Stimulated activated effector memory CD8-positive, alpha-beta T cell treated with anti-CD3 and anti-CD28 coated beads, Interleukin-12 subunit alpha, Interleukin-12 subunit beta, amount 100 ng/mL, for 72 hours (primary cell): ENCODE measurements at regions not wholly inside any gene's neighbourhood (a gene's known extent, or its start where the extent isn't known, plus 50 kb on each side); places are given as distances from the start of the nearest gene placed in this dataset.

Source experiments
- ATAC-seq: fragments of 150-1000 bp; cut with Tn5 transposase; 2 replicates; pipeline ENCODE4 v1.10.0; 2021
- DNase-seq, 2 donors: peaks; one replicate each; pipeline ENCODE4 v3.0.0; 2021 to 2022; ENCODE audit warnings: low spot score in 2 of 2
- H3K27ac Mint-ChIP-seq: one replicate; pipeline ENCODE4 v1.8.0; 2022; ENCODE audit warnings: mild to moderate bottlenecking, mixed read lengths
- H3K36me3 Mint-ChIP-seq: one replicate; pipeline ENCODE4 v1.8.0; 2022; ENCODE audit warnings: mild to moderate bottlenecking, mixed read lengths
- H3K4me1 Mint-ChIP-seq: one replicate; pipeline ENCODE4 v1.8.0; 2022; ENCODE audit warnings: mixed read lengths
- H3K4me3 Mint-ChIP-seq: one replicate; pipeline ENCODE4 v1.8.0; 2022; ENCODE audit warnings: mild to moderate bottlenecking, mixed read lengths
- H3K9me3 Mint-ChIP-seq: one replicate; pipeline ENCODE4 v1.8.0; 2022; ENCODE audit warnings: mixed read lengths

DNA sequence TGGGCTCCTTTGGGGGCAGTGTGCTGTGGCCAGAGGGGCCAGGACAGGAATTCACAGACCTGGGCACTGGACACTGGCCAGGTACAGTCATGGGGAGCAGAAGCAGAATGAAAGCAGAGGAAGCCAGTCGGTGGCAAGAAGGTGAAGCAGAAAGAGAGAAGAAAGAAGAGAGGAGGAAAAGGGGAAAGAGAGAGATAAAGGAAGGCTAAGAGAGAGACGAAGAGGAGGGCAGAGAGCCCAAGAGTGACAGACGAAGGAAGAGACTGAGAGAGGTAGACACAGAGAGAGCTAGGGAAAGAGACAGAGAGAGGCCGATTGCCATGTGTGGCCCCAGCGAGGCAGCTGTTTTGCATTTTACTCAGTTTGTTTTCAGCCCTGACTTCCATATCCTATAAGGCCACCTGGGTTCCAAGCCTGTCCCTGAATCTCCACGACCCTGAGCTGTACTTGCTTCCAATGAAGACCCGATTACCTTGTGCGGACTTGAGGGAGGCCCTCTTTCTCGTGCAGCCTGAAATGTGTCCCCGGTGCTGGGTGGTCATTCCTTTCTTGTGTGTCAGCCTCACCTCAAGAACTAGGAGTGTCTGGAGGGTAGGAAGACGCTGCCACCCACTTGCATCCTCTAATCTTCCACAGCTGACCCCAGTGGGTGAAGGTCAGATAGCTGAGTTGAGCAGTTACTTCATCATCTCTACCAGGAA, 73.9 kb downstream of the LSM3 start:
- ATAC-seq (no peak), DNase-seq (no peak)
- Mint-ChIP-seq H3K4me3 (no peak overlapping the region), H3K27ac (no peak overlapping the region), H3K4me1 (no peaks in the 10 kb centered on the region), H3K36me3 (no peaks in the 10 kb centered on the region), H3K9me3 (no peaks in the 10 kb centered on the region)

DNA sequence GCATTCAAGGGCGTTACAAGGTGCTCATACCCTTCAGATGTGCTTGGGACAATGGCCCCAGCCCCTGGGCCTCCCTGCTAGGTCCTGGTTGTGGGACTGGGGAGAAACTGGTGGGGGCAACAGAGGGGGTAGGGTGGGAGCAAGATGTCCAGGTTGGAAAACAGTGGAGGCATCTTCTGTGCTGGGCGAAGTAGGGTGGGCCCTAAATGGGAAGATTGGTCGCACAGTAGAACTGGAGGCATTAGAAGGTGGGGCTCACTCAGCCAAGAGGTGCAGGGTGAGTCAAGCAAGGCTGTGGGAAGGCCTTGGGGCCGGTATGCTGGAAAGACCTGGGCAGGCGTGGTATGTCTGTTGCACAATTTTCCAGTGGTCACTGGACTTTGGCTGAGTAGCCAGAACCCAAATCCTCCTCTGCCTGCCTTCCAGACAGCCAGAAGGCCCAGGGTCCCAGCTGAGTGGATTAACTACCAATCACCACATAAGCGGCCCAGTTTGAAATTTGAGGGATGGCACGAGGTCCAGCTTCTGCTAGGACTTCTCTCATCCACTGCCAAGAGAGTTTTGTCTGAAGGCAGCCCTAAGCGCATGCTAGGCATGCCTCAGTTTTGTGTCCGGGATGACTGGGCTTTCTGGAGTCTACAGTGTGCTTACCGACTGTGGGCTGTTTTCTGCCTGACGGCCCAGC, 74.5 kb downstream of the LSM3 start:
- ATAC-seq (no peak), DNase-seq (no peak)
- H3K4me3 Mint-ChIP-seq: no peak overlapping the region
- no peaks in the 10 kb centered on the region for H3K4me1 Mint-ChIP-seq
- H3K27ac Mint-ChIP-seq: no peak overlapping the region
- H3K36me3 Mint-ChIP-seq: no peaks in the 10 kb centered on the region
- no peaks in the 10 kb centered on the region for H3K9me3 Mint-ChIP-seq

- DNase-seq (no peak), ATAC-seq (no peak)
- H3K27ac Mint-ChIP-seq: no peak overlapping the region
- no peaks in the 10 kb centered on the region for H3K4me1 Mint-ChIP-seq
- no peak overlapping the region for H3K4me3 Mint-ChIP-seq
- no peaks in the 10 kb centered on the region for H3K36me3 Mint-ChIP-seq
- H3K9me3 Mint-ChIP-seq: no peaks in the 10 kb centered on the region
Observed at GRCh38 chr3:14253707-14254382, 75.2 kb downstream of the LSM3 start.

GRCh38 chr3:14254812-14255702, 76.4 kb downstream of the LSM3 start:
- no peak for ATAC-seq
- no peak for DNase-seq
- H3K36me3 Mint-ChIP-seq: no peaks in the 10 kb centered on the region
- H3K4me1 Mint-ChIP-seq: no peaks in the 10 kb centered on the region
- no peaks in the 10 kb centered on the region for H3K9me3 Mint-ChIP-seq
- H3K27ac Mint-ChIP-seq: no peak overlapping the region
- no peak overlapping the region for H3K4me3 Mint-ChIP-seq

DNA sequence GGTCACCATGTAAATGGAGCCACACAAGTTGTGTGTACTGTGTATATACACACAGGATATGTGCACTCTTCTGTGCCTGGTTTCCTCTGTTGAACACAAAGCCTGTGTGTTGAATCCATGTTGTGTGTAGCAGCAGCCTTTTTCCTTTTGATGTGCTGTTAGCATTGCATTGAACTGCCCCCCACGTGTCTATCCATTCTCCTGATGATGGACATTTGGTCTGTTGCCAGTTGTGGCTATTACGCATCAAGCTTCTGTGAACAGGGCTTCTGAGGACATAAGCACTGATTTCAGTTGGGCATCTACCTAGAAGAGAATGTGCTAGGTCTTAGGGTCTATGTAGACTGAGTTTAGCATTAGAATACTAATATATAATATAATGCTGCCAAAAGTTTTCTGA, 77.4 kb downstream of the LSM3 start:
- Mint-ChIP-seq H3K36me3 (no peaks in the 10 kb centered on the region), H3K4me1 (no peaks in the 10 kb centered on the region), H3K27ac (no peak overlapping the region), H3K9me3 (no peaks in the 10 kb centered on the region), H3K4me3 (no peak overlapping the region)
- ATAC-seq (no peak), DNase-seq (no peak)

- no peaks in the 10 kb centered on the region for H3K9me3 Mint-ChIP-seq
- H3K27ac Mint-ChIP-seq: no peak overlapping the region
- H3K36me3 Mint-ChIP-seq: no peaks in the 10 kb centered on the region
- no peaks in the 10 kb centered on the region for H3K4me1 Mint-ChIP-seq
- peak; percentile 14 for ATAC-seq
- H3K4me3 Mint-ChIP-seq: no peak overlapping the region
- DNase-seq: no peak
Observed at GRCh38 chr3:14256561-14257342, 78.1 kb downstream of the LSM3 start.

GRCh38 chr3:14258906-14259904, 80.6 kb downstream of the LSM3 start:
- no peak for ATAC-seq
- Mint-ChIP-seq H3K4me3 (no peak overlapping the region), H3K4me1 (no peaks in the 10 kb centered on the region), H3K36me3 (no peaks in the 10 kb centered on the region), H3K9me3 (no peaks in the 10 kb centered on the region), H3K27ac (no peak overlapping the region)
- DNase-seq: no peak

GRCh38 chr3:14260463-14260862, 81.8 kb downstream of the LSM3 start:
- no peak for DNase-seq
- Mint-ChIP-seq H3K4me3 (no peak overlapping the region), H3K27ac (no peak overlapping the region), H3K36me3 (no peaks in the 10 kb centered on the region), H3K4me1 (peaks cover 2% of the 10 kb centered on the region), H3K9me3 (no peaks in the 10 kb centered on the region)
- no peak for ATAC-seq

GRCh38 chr3:14261229-14261628, 82.6 kb downstream of the LSM3 start:
- H3K9me3 Mint-ChIP-seq: no peaks in the 10 kb centered on the region
- no peak overlapping the region for H3K27ac Mint-ChIP-seq
- ATAC-seq (peak; percentile 66), DNase-seq (peak; percentile 67 to 86)
- peaks cover 6% of the 10 kb centered on the region for H3K4me1 Mint-ChIP-seq
- no peak overlapping the region for H3K4me3 Mint-ChIP-seq
- H3K36me3 Mint-ChIP-seq: no peaks in the 10 kb centered on the region

DNA sequence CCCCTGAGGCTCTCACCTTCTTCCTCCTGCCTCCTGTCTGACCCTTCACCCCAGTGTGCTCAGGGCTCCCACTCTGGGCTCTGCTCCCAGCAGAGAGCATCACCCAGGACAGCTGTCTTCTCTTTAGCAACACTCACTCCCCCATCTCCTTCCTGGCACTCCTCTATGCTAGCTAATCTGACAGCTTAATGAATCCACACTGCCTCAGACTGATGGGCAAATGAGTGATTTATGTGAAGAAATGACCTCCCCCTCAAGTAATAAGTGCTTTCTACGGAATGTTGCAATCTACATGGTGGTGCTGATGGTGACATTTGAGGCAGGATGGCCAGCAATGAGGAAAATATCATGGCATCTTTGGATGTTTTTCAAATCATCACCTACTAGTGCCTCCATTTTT, 83.6 kb downstream of the LSM3 start:
- Mint-ChIP-seq H3K36me3 (no peaks in the 10 kb centered on the region), H3K4me1 (peaks cover 6% of the 10 kb centered on the region), H3K4me3 (no peak overlapping the region), H3K9me3 (no peaks in the 10 kb centered on the region), H3K27ac (no peak overlapping the region)
- ATAC-seq (no peak), DNase-seq (no peak)

DNA sequence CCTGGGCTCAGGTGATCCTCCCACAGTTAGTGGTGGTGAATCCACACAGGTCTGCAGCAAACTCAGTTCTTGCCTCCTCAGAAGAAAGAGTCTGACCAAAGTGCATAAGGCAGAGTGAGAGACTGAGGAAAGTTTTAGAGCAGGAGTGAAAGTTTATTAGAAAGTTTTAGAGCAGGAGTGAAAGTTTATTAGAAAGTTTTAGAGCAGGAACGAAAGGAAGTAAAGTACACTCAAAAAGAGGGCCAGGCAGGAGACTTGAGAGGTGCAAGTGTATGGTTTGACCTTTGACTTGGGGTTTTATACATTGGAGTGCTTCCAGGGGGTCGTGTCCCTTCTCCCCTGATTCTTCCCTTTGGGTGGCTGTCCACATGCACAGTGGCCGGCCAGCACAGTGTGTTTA, 84.2 kb downstream of the LSM3 start:
- ATAC-seq: no peak
- no peak for DNase-seq
- Mint-ChIP-seq H3K4me3 (no peak overlapping the region), H3K36me3 (no peaks in the 10 kb centered on the region), H3K9me3 (no peaks in the 10 kb centered on the region), H3K27ac (no peak overlapping the region), H3K4me1 (peaks cover 6% of the 10 kb centered on the region)

DNA sequence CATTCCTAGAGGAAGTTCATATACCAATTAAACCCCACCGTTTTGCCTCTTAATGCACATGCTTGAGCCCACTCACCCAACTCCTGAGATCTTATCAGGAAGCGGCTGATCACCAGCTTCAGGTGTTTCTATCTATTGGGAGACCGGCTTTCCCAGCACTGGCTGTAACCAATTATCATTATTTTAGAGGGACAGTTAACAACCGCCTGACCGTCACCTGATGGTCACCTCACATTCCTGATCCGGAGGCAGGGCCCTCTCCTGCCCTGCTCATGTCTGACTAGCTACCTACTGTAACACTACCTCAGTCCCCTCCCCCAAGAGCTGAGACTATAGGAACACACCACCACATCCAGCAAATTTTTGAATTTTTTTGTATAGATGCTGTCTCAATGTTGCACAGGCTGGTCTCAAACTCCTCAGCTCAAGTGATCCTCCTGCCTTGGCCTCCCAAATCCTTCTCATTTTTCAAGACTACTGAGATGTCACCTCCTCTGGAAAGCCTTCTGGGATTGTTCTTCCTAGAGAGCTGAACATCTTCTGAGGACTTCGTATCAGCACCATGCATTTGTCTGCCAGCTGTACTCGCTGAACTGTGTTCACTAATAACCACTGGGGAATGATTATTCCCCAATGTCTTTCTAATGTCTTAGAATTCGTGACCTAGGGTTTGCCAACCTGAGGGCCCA, 84.8 kb downstream of the LSM3 start:
- Mint-ChIP-seq H3K4me1 (peaks cover 6% of the 10 kb centered on the region), H3K27ac (no peak overlapping the region)

GRCh38 chr3:14265246-14265962, 86.8 kb downstream of the LSM3 start:
- Mint-ChIP-seq H3K4me3 (no peak overlapping the region), H3K9me3 (no peaks in the 10 kb centered on the region), H3K27ac (no peak overlapping the region), H3K36me3 (no peaks in the 10 kb centered on the region), H3K4me1 (peaks cover 6% of the 10 kb centered on the region)
- DNase-seq: no peak
- peak; percentile 82 for ATAC-seq

More for the DNA sequence above, 84.8 kb downstream of the LSM3 start:
- Mint-ChIP-seq H3K4me3 (no peak overlapping the region), H3K36me3 (no peaks in the 10 kb centered on the region), H3K9me3 (no peaks in the 10 kb centered on the region)
- ATAC-seq (no peak), DNase-seq (no peak)
